Gastroesophageal sphincter (tissue), 3 donors: ENCODE measurements at regions not wholly inside any gene's neighbourhood (a gene's known extent, or its start where the extent isn't known, plus 50 kb on each side); places are given as distances from the start of the nearest gene placed in this dataset.

Experiments used
- CTCF ChIP-seq, 4 experiments: fragments of 200-600 bp in 2 of 4; fragments of 450-650 bp in 2 of 4; sonication (generic) in 1 of 4; IDR thresholded peaks; one replicate each; pipeline ENCODE4 v1.5.1; 2017 to 2019; ENCODE audit warnings: antibody characterized with exemption in 4 of 4, mild to moderate bottlenecking in 2 of 4, moderate library complexity in 2 of 4
- POLR2A ChIP-seq, 2 donors: fragments of 450-650 bp; IDR thresholded peaks; one replicate each; pipeline ENCODE4 v1.6.1; 2017; ENCODE audit warnings: antibody characterized with exemption in 2 of 2, mild to moderate bottlenecking in 2 of 2, moderate library complexity in 1 of 2

GRCh38 chr9:18092138-18092537 lies 381.8 kb upstream of the ADAMTSL1 start:
- no peak for TF ChIP-seq CTCF (IDR thresholded peaks at IDR 0.05)
- TF ChIP-seq POLR2A (IDR thresholded peaks at IDR 0.05), result no peak
